IMR-90 (cell line): ENCODE measurements at regions not wholly inside any gene's neighbourhood (a gene's known extent, or its start where the extent isn't known, plus 50 kb on each side); places are given as distances from the start of the nearest gene placed in this dataset.

Experiments
- ATAC-seq: fragments of 200-7000 bp; cut with Tn5 transposase; 2 replicates; pipeline ENCODE4 v1.9.1; 2020; ENCODE audit warnings: low read depth, mild to moderate bottlenecking, moderate library complexity
- BruUV-seq: library from RNA; stranded (reverse); fragments of 400-500 nt; replicated peaks from 2 replicates; lab custom pipeline; 2021; lab: Mats Ljungman, UMichigan
- CTCF ChIA-PET: fragments of 300-600 bp; formaldehyde crosslinking; extraction: SDS; loops from one replicate; lab custom pipeline; 2021; ENCODE audit warnings: antibody characterized with exemption; lab: Yijun Ruan, JAX
- POLR2A ChIA-PET: fragments of 300-600 bp; sonication (Branson Sonifier 250); formaldehyde crosslinking; loops from one replicate; lab custom pipeline; 2022; ENCODE audit warnings: antibody characterized with exemption; ENCODE audit not compliant: unreplicated experiment; lab: Charles Lee
- DNase-seq: peaks from one replicate; pipeline ENCODE4 v3.0.0; 2013
- H2AFZ ChIP-seq: replicated peaks from 2 replicates; pipeline ENCODE3; 2013; ENCODE audit warnings: low read length, mild to moderate bottlenecking; ENCODE audit not compliant: poor library complexity
- H2AK5ac ChIP-seq: 2 replicates; pipeline ENCODE4 v1.6.1; 2013; ENCODE audit warnings: low read depth, low read length, inconsistent platforms
- H2AK9ac ChIP-seq: replicated peaks from 2 replicates; pipeline ENCODE3; 2013; ENCODE audit warnings: mild to moderate bottlenecking, low read depth, low read length, moderate library complexity; ENCODE audit not compliant: poor library complexity
- H2BK120ac ChIP-seq: 2 replicates; pipeline ENCODE4 v1.6.1; 2013; ENCODE audit warnings: low read depth, low read length, inconsistent platforms
- H2BK15ac ChIP-seq: 3 replicates; pipeline ENCODE4 v1.6.1; 2013; ENCODE audit warnings: low read depth, low read length, inconsistent platforms
- H2BK20ac ChIP-seq: 2 replicates; pipeline ENCODE4 v1.6.1; 2013; ENCODE audit warnings: low read depth, mild to moderate bottlenecking, inconsistent platforms, low read length, moderate library complexity
- H2BK5ac ChIP-seq: 2 replicates; pipeline ENCODE4 v1.6.1; 2013; ENCODE audit warnings: mild to moderate bottlenecking, low read depth, low read length, inconsistent platforms; ENCODE audit not compliant: poor library complexity, severe bottlenecking
- H3K14ac ChIP-seq: replicated peaks from 2 replicates; pipeline ENCODE4 v1.6.1; 2013; ENCODE audit warnings: low read depth, low read length, inconsistent platforms
- H3K18ac ChIP-seq: 2 replicates; pipeline ENCODE4 v1.6.1; 2013; ENCODE audit warnings: low read depth, low read length, control low read depth
- H3K23ac ChIP-seq: 2 replicates; pipeline ENCODE4 v1.6.1; 2013; ENCODE audit warnings: low read depth, low read length, inconsistent platforms
- H3K27ac ChIP-seq: 2 replicates; pipeline ENCODE4 v1.5.1; 2013; ENCODE audit warnings: mild to moderate bottlenecking, control low read depth, low read length; ENCODE audit not compliant: insufficient read depth
- H3K27me3 ChIP-seq: 2 replicates; pipeline ENCODE4 v1.6.1; 2013; ENCODE audit warnings: low read length; ENCODE audit not compliant: control insufficient read depth, insufficient read depth
- H3K36me3 ChIP-seq: 2 replicates; pipeline ENCODE4 v1.6.1; 2013; ENCODE audit warnings: low read length, mixed read lengths; ENCODE audit not compliant: control insufficient read depth, insufficient read depth
- H3K4ac ChIP-seq: 2 replicates; pipeline ENCODE4 v1.6.1; 2013; ENCODE audit warnings: low read depth, low read length, inconsistent platforms
- H3K4me1 ChIP-seq: 2 replicates; pipeline ENCODE4 v1.6.1; 2013; ENCODE audit warnings: low read length, mixed read lengths; ENCODE audit not compliant: control insufficient read depth, insufficient read depth
- H3K4me2 ChIP-seq: 2 replicates; pipeline ENCODE4 v1.6.1; 2013; ENCODE audit warnings: low read depth, mild to moderate bottlenecking, control low read depth, low read length, moderate library complexity
- H3K4me3 ChIP-seq: 2 replicates; pipeline ENCODE4 v1.5.1; 2013; ENCODE audit warnings: low read depth, mild to moderate bottlenecking, control low read depth, low read length, moderate library complexity; ENCODE audit not compliant: insufficient read depth
- H3K56ac ChIP-seq: 2 replicates; pipeline ENCODE4 v1.6.1; 2013; ENCODE audit warnings: low read length, inconsistent platforms; ENCODE audit not compliant: insufficient read depth; ENCODE audit errors: extremely low read depth
- H3K79me1 ChIP-seq, 2 experiments: 2 replicates each; pipeline ENCODE4 v1.6.1; 2013; ENCODE audit warnings: low read length in 2 of 2, inconsistent platforms in 1 of 2, low read depth in 1 of 2
- H3K9ac ChIP-seq: 2 replicates; pipeline ENCODE4 v1.6.1; 2013; ENCODE audit warnings: low read depth, low read length, control low read depth
- H3K9me1 ChIP-seq: 2 replicates; pipeline ENCODE4 v1.6.1; 2013; ENCODE audit warnings: low read length, inconsistent platforms; ENCODE audit not compliant: insufficient read depth
- H3K9me3 ChIP-seq: 2 replicates; pipeline ENCODE4 v1.6.1; 2013; ENCODE audit warnings: low read length; ENCODE audit not compliant: control insufficient read depth, insufficient read depth
- H4K20me1 ChIP-seq: 2 replicates; pipeline ENCODE4 v1.6.1; 2013; ENCODE audit warnings: low read length, inconsistent platforms; ENCODE audit not compliant: insufficient read depth
- H4K5ac ChIP-seq: 2 replicates; pipeline ENCODE4 v1.6.1; 2013; ENCODE audit warnings: mild to moderate bottlenecking, low read depth, low read length, control low read depth
- H4K8ac ChIP-seq, 2 experiments: 2 replicates each; pipeline ENCODE4 v1.6.1; 2013; ENCODE audit warnings: low read depth in 2 of 2, low read length in 2 of 2, control low read depth in 1 of 2, inconsistent platforms in 1 of 2
- H4K91ac ChIP-seq: 2 replicates; pipeline ENCODE4 v1.6.1; 2013; ENCODE audit warnings: low read depth, low read length, inconsistent platforms; ENCODE audit not compliant: insufficient read depth
- CEBPB ChIP-seq: IDR thresholded peaks from 2 replicates; pipeline ENCODE4 v1.6.1; 2012; ENCODE audit warnings: low read depth, low read length, improper control_type of control experiment
- CHD1 ChIP-seq: IDR thresholded peaks from 2 replicates; pipeline ENCODE4 v1.6.1; 2012; ENCODE audit warnings: low read depth, low read length, improper control_type of control experiment
- ELK1 ChIP-seq: fragments of 150-350 bp; IDR thresholded peaks from 2 replicates; pipeline ENCODE4 v1.6.1; 2016; ENCODE audit warnings: low read depth, mild to moderate bottlenecking, low read length, moderate library complexity, borderline replicate concordance
- FOS ChIP-seq: fragments of 150-350 bp; IDR thresholded peaks from 2 replicates; pipeline ENCODE4 v1.6.1; 2016; ENCODE audit warnings: low read depth, low read length
- MAFK ChIP-seq: IDR thresholded peaks from 2 replicates; pipeline ENCODE4 v1.6.1; 2012; ENCODE audit warnings: low read depth, low read length, improper control_type of control experiment
- MXI1 ChIP-seq: IDR thresholded peaks from 2 replicates; pipeline ENCODE4 v1.6.1; 2012; ENCODE audit warnings: low read depth, mild to moderate bottlenecking, low read length, moderate library complexity, borderline replicate concordance
- POLR2A ChIP-seq: IDR thresholded peaks from 2 replicates; pipeline ENCODE4 v1.6.1; 2012; ENCODE audit warnings: mild to moderate bottlenecking, low read depth, low read length
- SMC3 ChIP-seq: fragments of 150-350 bp; IDR thresholded peaks from 2 replicates; pipeline ENCODE4 v1.6.1; 2016; ENCODE audit warnings: low read depth, mild to moderate bottlenecking, antibody characterized with exemption, low read length, moderate library complexity
- WGBS, 2 experiments: methylation state at CpG; one replicate each; pipeline versions ENCODE4 v1.1.5 to v1.1.7; 2013; ENCODE audit warnings: missing lambda C conversion rate in 2 of 2; ENCODE audit not compliant: insufficient read length in 1 of 2; ENCODE audit errors: extremely low coverage in 2 of 2; 5-methylcytosine and 5-hydroxymethylcytosine counted together
- dilution Hi-C: fragments of 300-500 bp; cut with HindIII; formaldehyde crosslinking; loops from one replicate; pipeline ENCODE4 v1.14.3; 2018; ENCODE audit warnings: low sequenced_read_pairs; ENCODE audit not compliant: unreplicated experiment
- in situ Hi-C: fragments of 300-500 bp; cut with MboI; formaldehyde crosslinking; loops from 3 replicates; pipeline ENCODE4 v1.14.3; 2019; ENCODE audit warnings: low sequenced_read_pairs, inconsistent platforms, mixed read lengths
- intact Hi-C: fragments of 100-400 bp; cut with micrococcal nuclease; formaldehyde crosslinking; loops from 2 replicates; pipeline ENCODE4 v1.10.0; 2022

- no peak overlapping the region for H2AFZ ChIP-seq
- H4K91ac ChIP-seq, result no peak overlapping the region
- H3K79me1 ChIP-seq, result no peaks in the 10 kb centered on the region
- H3K4ac ChIP-seq, result no peak overlapping the region
- peaks cover 1% of the 10 kb centered on the region for H3K27me3 ChIP-seq
- no peak overlapping the region for H4K8ac ChIP-seq
- no peak overlapping the region for H2BK15ac ChIP-seq
- H3K27ac ChIP-seq, result no peak overlapping the region
- in situ Hi-C loops, result no loop called here
- ChIA-PET CTCF (no interaction called here), POLR2A (no interaction called here)
- H2BK5ac ChIP-seq, result no peak overlapping the region
- H3K36me3 ChIP-seq, result no peaks in the 10 kb centered on the region
- no peaks in the 10 kb centered on the region for H3K9me1 ChIP-seq
- no peaks in the 10 kb centered on the region for H3K4me1 ChIP-seq
- H2BK20ac ChIP-seq, result no peak overlapping the region
- H3K14ac ChIP-seq, result no peak overlapping the region
- ATAC-seq (no peak), DNase-seq (no peak)
- no peak overlapping the region for H2AK9ac ChIP-seq
- no peak overlapping the region for H2BK120ac ChIP-seq
- no peak overlapping the region for H4K5ac ChIP-seq
- H3K18ac ChIP-seq, result no peak overlapping the region
- TF ChIP-seq POLR2A (no peak), ELK1 (no peak), MXI1 (no peak), CHD1 (no peak), SMC3 (no peak), MAFK (no peak), FOS (no peak), CEBPB (no peak)
- dilution Hi-C loops, result no loop called here
- H3K56ac ChIP-seq, result no peak overlapping the region
- no peak overlapping the region for H3K4me2 ChIP-seq
- intact Hi-C loops, result no loop called here
- H3K9ac ChIP-seq, result no peak overlapping the region
- WGBS, 2 experiments, result no CpG with 5 or more reads among the region's 1 CpG
- no peaks in the 10 kb centered on the region for H4K20me1 ChIP-seq
- peaks cover 3% of the 10 kb centered on the region for H3K9me3 ChIP-seq
- H2AK5ac ChIP-seq, result no peak overlapping the region
- BruUV-seq, result no TSS peak
- no peak overlapping the region for H3K4me3 ChIP-seq
- H3K23ac ChIP-seq, result no peak overlapping the region
These were observed 73.5 kb upstream of the ALDH1A3 start for GRCh38 chr15:100806157-100806556.
